Cardiac fibroblast (primary cell): ENCODE measurements at regions not wholly inside any gene's neighbourhood (a gene's known extent, or its start where the extent isn't known, plus 50 kb on each side); places are given as distances from the start of the nearest gene placed in this dataset.

Experiments
- DNase-seq, 2 donors: peaks; one replicate each; pipeline versions ENCODE4 v3.0.0 to v3.0.0-alpha.2; 2010; ENCODE audit warnings: low read depth in 2 of 2
- H3K4me3 ChIP-seq, 2 donors: replicated peaks in 1 of 2; 1 replicate in 1 of 2; 2 replicates in 1 of 2; pipeline ENCODE4 v1.5.1; 2011; ENCODE audit warnings: low read depth in 2 of 2, low read length in 2 of 2, mild to moderate bottlenecking in 2 of 2, moderate library complexity in 1 of 2
- CTCF ChIP-seq: IDR thresholded peaks from one replicate; pipeline ENCODE4 v1.5.1; 2011; ENCODE audit warnings: low read depth, mild to moderate bottlenecking, low read length, inconsistent platforms

DNA sequence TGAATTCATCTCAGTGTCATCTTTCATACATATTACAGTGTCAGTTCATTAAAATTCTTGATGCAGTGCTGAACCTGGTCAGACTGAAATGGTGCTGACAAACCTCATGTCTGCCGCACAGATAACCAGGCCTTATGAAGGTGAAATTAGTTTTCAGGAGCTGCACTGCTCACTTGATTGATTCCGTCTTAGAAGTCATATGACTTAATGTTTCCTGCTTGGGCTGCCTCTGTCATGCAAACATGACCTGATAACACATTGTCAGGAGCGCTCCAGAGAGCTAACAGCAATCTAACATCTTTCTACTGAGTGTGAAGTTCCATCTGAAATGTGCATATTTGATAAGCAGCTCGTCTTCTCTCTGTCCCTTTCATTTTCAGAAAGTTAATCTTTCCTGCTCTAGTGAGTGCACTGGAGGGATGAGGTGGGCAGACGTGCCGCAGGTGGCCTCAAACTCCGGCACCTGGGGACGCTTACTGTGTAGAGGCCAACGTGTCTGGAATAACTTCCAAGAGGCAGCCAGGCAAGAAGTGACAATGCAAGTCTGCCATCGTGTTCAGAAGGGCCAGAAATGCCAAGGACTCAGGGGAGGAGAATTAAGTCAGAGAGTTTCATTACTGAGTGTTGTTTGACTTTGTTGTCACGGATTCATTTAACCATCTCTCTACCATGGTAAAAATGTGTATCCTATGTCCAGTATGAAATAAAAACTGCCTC lies 592.1 kb downstream of the TLE1 start:
- DNase-seq, result no peak
- no peak for TF ChIP-seq CTCF
- H3K4me3 ChIP-seq, result no peak overlapping the region

- DNase-seq, result no peak
These were observed 592.7 kb downstream of the TLE1 start for GRCh38 chr9:81096625-81097024.

DNA sequence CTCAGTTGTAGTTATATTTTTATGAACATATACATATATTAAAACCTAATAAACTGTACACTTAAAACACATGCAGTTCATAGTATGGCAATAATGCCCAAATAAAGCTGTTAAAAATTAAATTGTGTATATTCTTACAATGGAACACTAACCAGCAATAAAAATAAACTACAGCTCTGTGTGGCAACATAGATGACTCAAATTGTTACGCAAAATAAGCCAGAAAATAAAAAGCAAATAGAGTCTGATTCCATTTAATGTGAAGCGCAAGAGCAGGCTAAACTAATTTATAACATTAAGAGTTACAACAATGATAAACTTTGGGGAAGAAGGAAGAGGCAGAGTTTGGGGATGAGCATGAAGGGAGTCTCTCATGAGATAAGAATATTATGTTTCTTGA lies 597.3 kb downstream of the TLE1 start:
- no peak for DNase-seq
- H3K4me3 ChIP-seq, result no peak overlapping the region
- no peak for TF ChIP-seq CTCF

More at GRCh38 chr9:81096625-81097024, 592.7 kb downstream of the TLE1 start:
- no peak overlapping the region for H3K4me3 ChIP-seq
- TF ChIP-seq CTCF, result no peak

DNA sequence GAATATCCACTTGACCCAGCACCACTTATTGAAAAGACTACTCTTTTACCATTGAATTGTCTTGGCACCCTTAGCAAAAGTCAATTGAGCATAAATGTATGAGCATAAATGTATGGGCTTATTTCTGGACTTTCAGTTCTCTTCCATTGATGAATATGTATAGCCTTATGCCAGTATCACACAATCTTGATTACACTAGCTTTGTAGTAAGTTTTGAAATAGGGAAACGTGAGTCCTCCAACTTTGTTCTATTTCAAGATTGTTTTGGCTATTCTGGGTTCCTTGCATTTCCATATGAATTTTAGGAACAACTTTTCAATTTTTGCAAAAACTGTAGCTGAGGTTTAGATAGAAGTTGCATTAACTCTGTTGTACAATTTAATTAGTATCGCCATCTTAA lies 601.0 kb downstream of the TLE1 start:
- DNase-seq, result no peak
- no peak overlapping the region for H3K4me3 ChIP-seq
- no peak for TF ChIP-seq CTCF

DNA sequence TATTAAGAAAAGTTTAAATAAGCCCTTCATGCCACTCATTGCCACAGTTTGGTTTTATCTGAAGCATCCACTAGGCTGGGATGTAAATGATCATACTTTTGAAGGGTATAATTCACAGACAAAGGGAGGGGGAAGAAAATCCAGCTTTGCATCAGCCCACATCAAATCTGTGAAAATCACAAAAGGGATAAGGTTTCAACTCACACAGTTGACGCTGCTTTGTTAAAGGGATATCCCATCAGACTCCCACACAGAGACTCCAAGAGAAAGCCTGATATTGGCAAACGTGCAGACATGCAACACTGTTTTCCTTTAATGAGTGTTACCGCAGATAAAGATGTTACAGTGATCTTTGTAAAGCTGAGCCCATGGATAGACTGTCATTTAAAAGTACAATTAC lies 602.9 kb downstream of the TLE1 start:
- no peak for DNase-seq
- no peak for TF ChIP-seq CTCF
- H3K4me3 ChIP-seq, result no peak overlapping the region

- H3K4me3 ChIP-seq, result no peak overlapping the region
- no peak for TF ChIP-seq CTCF
- peak; percentile 11 to 80 for DNase-seq
These were observed 605.4 kb downstream of the TLE1 start for GRCh38 chr9:81083854-81084512.
